Brain pericyte (primary cell): ENCODE measurements at regions not wholly inside any gene's neighbourhood (a gene's known extent, or its start where the extent isn't known, plus 50 kb on each side); places are given as distances from the start of the nearest gene placed in this dataset.
"Not testable (repeated sequence)": the region's sequence is repeated elsewhere in the genome, so short reads cannot be mapped to it uniquely, and the experiment has no call there.

Source experiments
- DNase-seq: peaks from one replicate; pipeline ENCODE4 v3.0.0-alpha.2; 2012; ENCODE audit warnings: low read depth, low spot score

DNA sequence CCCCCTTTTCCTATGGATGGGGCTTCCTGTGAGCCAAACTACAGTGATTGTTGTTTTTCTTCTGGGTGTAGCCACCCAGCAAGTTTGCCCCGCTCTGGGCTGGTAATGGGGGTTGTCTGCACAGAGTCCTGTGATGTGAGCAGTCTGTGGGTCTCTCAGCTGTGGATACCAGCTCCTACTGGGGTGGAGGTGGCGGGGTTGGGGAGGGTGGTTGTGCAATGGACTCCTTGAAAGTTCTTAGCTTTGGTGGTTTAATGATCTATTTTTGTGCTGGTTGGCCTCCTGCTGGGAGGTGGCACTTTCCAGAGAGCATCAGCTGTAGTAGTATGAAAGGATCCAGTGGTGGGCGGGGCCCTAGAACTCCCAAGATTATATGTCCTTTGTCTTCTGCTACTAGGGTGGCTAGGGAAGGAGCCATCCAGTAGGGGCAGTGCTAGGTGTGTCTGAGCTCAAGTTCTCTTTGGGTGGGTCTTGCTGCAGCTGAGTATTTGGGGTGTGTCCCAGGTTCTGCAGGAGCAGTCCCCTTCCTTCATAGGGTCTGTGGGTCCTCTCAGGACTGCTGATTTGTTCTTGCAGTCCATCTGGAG is 275.6 kb upstream of the PAPPA start:
- no peak for DNase-seq

GRCh38 chr9:115879451-115879850 is 274.1 kb upstream of the PAPPA start:
- DNase-seq = no peak

DNA sequence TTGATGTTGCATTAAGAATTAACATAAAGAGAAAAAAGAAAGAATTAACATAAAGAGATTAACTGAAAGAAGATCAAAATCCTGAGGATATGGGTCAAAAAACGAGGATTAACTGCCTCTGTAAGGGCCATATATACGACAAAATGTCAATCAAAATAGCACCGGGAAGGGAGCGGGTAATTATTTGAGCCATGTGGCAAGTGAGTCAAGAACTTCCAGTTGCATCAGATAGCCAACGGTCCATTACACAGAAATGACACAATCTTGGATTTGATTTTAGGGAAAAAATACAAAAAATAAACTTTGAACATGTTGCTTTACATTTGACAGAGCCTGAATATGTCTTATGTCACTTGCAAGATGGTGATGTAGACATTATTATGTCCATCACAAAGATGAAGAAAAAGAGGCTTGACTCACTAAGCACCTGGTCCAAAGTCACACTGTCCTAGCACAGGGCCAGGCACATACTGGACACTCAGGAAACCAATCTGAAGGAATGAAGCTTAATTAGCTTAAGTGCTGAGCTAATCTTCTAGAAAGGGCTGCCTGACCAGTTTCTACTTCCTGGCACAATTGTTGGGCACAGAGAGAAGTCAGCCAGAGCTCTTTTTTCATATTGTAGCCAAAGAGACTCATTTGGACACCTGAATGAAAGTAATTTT is 273.2 kb upstream of the PAPPA start:
- no peak for DNase-seq

- no peak for DNase-seq
Measured at GRCh38 chr9:115882911-115883310, 270.7 kb upstream of the PAPPA start.

GRCh38 chr9:115883467-115884329 is 269.9 kb upstream of the PAPPA start:
- no peak for DNase-seq

GRCh38 chr9:115884846-115885245 is 268.7 kb upstream of the PAPPA start:
- DNase-seq = no peak

- DNase-seq = no peak
Measured at GRCh38 chr9:115888131-115888530, 265.5 kb upstream of the PAPPA start.

DNA sequence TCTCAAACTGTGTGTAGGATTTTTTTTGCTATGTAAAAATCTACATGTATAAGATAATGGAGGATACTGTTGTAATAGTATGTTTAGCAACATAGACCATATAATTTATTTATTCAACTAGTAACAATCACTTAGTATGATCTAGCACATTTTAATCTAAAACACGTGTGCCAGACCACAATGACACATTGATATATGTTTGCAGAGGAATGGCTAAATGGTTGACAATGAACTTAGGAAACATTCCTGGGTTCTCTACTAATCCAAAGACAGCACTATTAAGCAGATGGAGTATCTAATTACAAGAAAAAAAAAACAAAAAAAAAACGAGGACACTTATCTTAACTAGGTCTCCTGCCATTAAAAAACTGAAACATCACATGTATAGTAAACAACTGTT is 261.7 kb upstream of the PAPPA start:
- no peak for DNase-seq

DNA sequence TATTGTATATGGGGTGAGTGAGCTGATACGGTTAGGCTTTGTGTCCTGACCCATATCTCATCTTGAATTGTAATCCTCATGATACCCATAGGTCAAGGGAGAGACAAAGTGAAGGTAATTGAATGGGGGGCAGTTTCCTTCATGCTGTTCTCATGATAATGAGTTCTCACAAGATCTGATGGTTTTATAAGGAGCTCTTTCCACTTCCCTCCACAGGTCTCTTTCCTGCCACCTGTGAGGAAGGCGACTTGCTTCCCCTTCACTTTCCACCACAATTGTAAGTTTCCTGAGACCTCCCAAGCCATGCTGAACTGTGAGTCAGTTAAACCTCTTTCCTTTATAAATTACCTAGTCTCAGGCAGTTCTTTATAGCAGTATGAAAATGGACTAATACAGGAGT is 255.1 kb upstream of the PAPPA start:
- not testable (repeated sequence) for DNase-seq

GRCh38 chr9:115900698-115901097 is 252.9 kb upstream of the PAPPA start:
- DNase-seq = no peak

DNA sequence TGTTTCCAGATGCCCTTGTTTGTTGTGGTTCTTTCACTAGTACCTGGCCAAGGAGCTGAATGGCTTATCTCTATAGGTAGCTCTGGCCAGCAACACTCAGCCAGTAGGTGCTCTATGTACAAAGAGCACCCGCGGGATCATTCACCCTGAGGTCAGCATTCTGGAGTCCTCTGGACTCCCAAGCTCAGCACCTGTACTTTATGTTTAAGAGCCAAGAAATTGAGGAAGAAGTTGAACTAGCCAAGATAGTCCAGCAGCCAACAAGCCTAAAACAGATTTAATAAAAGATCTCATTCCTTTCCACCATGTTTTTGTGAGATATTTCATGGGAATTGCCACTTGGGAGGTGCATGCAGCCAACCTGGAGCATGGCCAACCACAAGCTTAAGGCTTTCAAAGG is 242.6 kb upstream of the PAPPA start:
- no peak for DNase-seq

- DNase-seq = no peak
Measured at GRCh38 chr9:115912086-115912485, 241.5 kb upstream of the PAPPA start.

- no peak for DNase-seq
Measured at GRCh38 chr9:115913696-115914095, 239.9 kb upstream of the PAPPA start.

GRCh38 chr9:115914291-115914690 is 239.3 kb upstream of the PAPPA start:
- no peak for DNase-seq

GRCh38 chr9:115921301-115921700 is 232.3 kb upstream of the PAPPA start:
- DNase-seq = no peak

GRCh38 chr9:115922444-115922843 is 231.1 kb upstream of the PAPPA start:
- no peak for DNase-seq

DNA sequence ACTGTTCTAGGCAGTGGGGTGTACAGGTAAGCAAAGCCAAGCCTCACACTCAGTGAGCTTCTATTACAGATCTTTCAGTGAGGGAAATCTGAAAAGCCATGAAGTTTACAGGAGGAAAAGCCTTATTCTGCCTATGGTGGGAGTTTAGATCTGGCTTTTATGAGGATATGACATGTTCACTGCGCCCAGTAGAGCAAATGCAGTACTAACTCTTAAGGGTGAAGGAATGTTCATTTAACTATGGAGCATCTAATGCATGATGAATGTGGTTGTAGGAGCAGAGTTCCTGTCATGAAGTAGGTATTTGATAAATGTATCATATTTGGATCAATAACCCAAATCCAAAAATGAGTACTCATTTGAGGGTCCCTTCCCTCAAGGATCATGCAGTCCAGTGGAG is 230.2 kb upstream of the PAPPA start:
- DNase-seq = no peak

DNA sequence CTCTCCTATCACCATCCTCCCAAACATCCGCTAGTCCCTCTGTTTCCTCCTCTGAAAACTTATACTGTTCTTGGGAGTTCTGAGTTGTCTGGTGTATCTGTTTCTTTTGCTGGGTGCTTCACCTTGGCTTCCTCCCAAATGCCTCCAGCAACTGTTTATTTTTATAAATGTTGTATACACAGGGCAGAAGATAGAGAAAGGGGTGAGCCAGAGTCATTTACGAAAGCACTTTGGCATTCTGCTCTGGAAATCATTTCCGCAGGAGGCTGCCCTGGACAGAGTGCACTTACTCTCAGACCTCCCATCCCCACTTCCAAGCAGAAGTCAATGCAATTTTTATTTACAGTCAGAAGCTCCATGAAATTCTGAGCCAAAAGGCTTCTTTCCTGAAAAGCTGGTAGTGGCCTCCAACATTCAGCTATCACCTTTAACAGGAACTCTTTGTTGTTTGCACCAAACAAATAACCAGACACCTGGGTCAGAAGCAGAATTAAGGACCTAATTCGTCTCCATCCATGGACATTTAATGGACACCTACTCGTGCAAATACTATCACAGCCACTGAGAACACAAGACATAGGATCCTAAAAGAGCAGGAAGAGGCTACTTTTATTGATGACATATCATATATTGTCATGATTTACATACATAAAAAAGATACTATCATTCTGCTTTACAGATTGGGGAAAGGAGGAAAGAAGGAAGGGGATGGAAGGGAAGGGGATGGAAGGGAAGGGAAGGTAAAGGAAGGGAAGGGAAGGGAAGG is 229.5 kb upstream of the PAPPA start:
- DNase-seq = peak; percentile 83

DNA sequence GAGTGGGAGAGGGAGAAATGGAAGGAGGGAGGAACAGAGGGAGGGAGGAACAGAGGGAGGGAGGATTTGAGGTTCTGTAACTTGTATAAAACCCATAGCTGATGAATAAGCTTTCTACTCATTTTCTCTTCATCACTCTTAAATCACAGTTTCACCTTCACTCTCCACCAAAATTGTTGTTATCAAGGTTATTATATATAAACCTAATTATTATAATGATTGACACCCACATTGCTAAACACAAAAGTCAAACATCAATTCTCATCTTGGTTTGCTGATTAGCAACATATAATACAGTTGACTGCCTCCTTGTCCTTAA is 229.0 kb upstream of the PAPPA start:
- DNase-seq = no peak

GRCh38 chr9:115925424-115925823 is 228.2 kb upstream of the PAPPA start:
- no peak for DNase-seq

DNA sequence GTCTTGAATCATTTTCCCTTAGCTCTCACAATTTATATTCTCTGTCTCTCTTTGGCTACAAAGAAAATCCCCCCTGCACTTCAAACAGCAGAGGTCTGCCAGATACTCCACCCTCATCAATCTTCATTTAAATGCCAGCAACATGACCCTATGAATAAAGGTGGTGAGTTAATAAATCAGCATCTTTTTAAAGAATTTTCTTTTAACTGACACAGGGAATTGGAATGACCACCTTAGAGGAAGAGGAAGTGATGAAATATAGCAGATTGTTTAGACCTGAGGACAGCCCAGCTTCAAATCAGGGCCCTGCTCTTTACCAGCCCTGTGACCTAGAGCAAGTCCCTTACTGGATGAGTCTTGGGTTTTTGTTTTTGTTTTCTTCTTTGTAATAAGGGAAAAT is 223.1 kb upstream of the PAPPA start:
- DNase-seq = no peak

GRCh38 chr9:115938479-115938878 is 215.1 kb upstream of the PAPPA start:
- no peak for DNase-seq
